ENCODE measurements at regions not wholly inside any gene's neighbourhood (a gene's known extent, or its start where the extent isn't known, plus 50 kb on each side); places are given as distances from the start of the nearest gene placed in this dataset.

DNA sequence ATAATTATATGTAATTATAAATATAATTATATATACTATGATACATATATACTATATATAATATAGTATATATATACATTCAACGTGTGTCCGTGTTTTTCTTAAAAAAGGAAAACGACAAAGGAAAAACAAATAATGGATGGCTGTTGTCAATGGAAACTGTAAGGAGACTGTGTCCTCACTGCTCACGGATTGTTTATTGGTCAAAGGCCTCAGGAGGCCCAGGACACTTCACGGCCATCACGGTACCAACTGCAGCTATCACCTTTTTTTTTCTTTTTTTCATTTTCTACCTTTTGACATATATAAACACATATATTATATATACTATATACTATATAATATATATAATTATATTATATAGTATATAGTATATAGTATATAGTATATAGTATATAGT, 113.4 kb downstream of the SPTSSA start:
- no peak for DNase-seq (ENCODE audit: low read depth)

GRCh38 chr14:34347683-34348082, 114.4 kb downstream of the SPTSSA start:
- no peak for DNase-seq (ENCODE audit: low read depth)

- no peak for DNase-seq (ENCODE audit: low read depth)
These were observed 116.1 kb downstream of the SPTSSA start for GRCh38 chr14:34345718-34346465.

- no peak for DNase-seq (ENCODE audit: low read depth)
These were observed 117.7 kb downstream of the SPTSSA start for GRCh38 chr14:34344318-34344717.

DNA sequence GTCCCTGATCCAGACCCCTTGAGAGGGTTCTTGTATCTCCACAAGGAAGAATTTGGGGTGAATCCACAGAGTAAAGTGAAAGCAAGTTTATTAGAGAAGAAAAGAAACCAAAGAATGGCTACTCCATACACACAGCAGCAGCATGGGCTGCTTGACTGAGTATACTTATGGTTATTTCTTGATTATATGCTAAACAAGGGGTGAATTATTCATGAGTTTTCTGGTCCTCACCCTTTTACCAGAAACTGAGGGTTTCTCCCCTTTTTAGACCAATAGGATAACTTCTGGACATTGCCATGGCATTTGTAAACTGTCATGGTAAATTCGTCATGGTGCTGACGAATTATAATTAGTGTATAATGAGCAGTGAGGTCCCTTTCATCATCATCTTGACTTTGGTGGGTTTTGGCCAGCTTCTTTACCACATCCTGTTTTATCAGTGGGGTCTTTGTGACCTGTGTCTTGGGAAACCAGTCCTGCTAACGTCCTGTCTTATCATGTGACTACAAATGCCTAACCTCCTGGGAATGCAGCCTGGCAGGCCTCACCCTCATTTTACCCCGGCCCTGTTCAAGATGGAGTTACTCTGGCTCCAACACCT, 121.9 kb downstream of the SPTSSA start:
- no peak for DNase-seq (ENCODE audit: low read depth)

DNA sequence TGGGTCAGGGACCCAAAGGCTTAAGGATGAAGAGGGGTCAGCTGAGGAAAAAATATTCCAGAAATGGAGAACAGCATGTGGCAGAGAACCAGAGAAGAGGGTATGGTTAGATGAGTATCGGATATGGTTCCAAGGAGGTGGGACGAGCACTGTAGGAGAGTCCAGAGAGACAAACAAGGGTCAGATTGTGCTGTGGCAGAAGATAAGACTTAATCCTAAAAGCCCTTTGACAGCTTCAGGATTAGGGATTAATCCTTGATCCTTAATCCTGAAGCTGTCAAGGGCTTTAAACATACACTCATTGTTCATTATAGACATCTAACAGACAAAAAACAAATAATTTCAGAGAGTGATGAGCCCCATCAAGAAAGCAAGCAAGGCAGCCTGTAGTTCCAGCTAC, 124.0 kb downstream of the SPTSSA start:
- DNase-seq (ENCODE audit: low read depth) = no peak

DNA sequence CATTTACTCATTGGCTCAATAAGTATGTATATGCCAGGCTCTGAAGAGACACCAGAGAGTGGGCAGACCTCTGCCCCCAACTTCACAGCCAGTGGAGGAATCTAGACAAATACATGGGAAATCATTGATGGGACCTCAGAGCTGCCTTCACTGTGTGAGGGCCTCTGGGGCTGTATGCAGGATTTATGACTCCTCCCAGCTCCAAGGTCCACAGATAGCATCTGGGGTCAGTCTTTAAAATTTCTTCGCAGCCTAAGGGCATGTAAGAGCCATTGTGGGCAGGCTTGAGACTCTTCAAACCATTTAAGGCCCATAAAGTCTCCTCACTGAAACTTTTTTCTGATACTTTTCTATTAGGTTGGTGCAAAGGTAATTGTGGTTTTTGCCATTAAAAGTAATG, 125.5 kb downstream of the SPTSSA start:
- no peak for DNase-seq (ENCODE audit: low read depth)

GRCh38 chr14:34335968-34336367, 126.1 kb downstream of the SPTSSA start:
- DNase-seq (ENCODE audit: low read depth) = no peak

- DNase-seq (ENCODE audit: low read depth) = no peak
These were observed 127.7 kb downstream of the SPTSSA start for GRCh38 chr14:34334329-34334728.

DNA sequence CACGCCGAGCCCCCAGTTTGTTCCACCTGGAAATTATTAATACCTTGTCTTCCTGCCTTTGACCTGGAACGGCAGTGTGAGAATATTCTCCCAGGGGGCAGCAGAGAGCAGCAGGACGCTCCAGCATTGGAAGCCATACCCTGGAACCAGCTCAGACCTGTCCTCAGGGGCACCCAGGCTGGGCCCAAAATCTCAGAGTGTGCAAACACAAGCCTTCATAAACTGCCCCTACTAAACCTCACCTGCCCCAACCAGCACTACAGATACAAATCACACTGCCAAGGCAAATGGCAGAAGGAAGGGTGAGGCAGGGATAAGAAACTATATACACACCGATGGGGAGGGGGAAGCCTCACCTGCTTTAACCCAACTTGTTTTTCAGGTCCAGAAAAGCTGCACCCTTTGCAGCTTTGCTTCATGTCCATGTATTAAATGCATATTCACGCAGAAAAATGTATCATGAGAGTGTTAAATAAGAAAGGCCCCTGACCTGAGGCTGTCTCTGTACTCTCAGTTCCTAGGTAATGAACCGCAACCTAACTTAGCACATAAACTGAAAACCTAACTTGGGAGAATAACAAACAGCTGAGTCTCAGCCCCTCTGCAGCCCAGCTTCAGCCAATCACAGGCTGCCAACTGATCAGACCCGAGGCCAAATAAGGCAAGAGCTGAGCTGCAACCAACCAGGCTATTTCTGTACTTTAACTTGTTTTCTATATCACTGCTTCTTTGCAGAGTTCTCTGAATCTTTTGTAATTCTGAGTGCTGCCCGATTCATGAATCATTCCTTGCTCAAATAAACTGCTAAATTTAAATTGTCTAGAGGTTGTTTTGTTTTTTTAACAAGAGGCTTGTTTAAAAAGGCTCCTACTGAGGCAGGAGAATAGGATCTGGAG, 130.1 kb downstream of the SPTSSA start:
- DNase-seq (ENCODE audit: low read depth) = peak; percentile 21

- DNase-seq (ENCODE audit: low read depth) = no peak
These were observed 131.2 kb downstream of the SPTSSA start for GRCh38 chr14:34330846-34331245.

DNA sequence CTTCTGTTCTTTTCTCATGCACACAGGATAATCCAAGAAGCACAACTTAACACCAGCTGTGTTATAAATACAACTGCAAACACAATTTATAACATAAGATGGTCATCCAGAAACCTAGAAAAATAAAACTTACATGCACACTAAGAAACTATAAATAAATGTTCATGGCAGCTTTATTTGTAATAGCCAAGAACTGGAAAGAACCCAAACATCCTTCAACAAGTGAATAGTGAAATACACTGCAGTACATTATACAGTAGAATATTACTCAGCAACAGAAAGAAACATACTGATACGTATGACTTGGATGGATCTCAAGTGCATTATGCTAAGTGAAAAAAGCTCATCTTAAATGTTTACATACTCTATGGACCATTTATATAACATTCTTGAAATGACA, 132.7 kb downstream of the SPTSSA start:
- no peak for DNase-seq (ENCODE audit: low read depth)

DNA sequence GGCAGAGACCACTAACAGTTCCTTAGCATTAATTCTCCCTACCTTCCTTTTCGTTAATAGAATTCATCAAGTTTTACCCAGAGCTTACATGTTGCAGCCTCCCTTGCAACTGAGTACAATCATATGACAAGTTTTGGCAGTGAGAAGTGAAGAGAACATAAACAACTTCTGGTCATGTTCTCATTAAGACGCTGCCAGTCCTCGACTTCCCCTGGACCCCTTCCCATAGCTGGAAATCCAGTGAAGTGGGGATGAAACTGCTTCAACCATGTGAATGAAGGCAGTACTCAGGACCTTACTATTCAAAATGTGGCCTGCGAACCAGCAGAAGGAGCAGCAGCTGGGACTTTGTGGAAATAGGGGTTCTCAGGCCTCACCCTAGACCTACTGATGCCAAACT, 133.9 kb downstream of the SPTSSA start:
- DNase-seq (ENCODE audit: low read depth) = no peak

DNA sequence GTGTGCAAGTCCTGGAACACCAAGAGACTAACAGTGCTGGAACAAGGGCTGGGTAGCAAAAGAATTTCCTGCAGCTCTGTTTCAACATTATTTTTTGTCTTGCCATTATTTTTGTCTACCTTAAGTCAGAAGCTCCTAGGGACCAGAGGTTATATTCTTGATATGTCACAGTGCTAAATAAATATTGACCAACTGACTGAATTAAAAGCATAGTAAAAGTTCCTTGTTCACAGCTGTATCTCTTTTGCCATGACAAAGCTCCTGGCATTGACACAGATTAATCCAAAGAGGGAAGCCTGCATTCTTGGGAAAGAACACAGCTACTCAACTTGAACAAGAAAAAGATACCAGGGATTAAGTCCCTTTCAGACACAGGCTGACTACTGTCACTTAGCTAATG, 136.5 kb downstream of the SPTSSA start:
- no peak for DNase-seq (ENCODE audit: low read depth)

- no peak for DNase-seq (ENCODE audit: low read depth)
These were observed 137.7 kb downstream of the SPTSSA start for GRCh38 chr14:34324363-34324795.

- DNase-seq (ENCODE audit: low read depth) = peak; percentile 47
These were observed 139.1 kb downstream of the SPTSSA start for GRCh38 chr14:34322940-34323418.

- DNase-seq (ENCODE audit: low read depth) = no peak
These were observed 142.9 kb downstream of the SPTSSA start for GRCh38 chr14:34319140-34319539.

DNA sequence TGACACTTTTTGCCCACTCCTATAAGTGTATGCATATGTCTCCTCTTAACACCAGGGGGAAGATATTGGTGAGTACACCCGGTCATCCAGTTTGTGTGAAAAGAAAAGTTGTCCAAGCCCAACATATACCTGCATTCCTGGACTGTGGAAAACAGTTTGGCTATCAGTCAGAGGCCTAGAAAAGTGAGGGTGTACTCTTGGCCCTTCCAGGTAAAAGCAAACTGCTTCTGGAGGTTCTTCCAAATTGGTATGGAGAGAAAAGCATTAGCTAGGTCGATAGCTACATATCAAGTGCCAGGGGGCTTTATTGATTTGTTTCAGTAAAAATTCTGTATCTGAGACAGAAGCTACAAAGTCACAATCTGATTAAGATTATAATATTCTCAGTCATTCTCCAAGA, 144.0 kb downstream of the SPTSSA start:
- DNase-seq (ENCODE audit: low read depth) = no peak

GRCh38 chr14:34310724-34311123, 151.3 kb downstream of the SPTSSA start:
- no peak for DNase-seq (ENCODE audit: low read depth)

DNA sequence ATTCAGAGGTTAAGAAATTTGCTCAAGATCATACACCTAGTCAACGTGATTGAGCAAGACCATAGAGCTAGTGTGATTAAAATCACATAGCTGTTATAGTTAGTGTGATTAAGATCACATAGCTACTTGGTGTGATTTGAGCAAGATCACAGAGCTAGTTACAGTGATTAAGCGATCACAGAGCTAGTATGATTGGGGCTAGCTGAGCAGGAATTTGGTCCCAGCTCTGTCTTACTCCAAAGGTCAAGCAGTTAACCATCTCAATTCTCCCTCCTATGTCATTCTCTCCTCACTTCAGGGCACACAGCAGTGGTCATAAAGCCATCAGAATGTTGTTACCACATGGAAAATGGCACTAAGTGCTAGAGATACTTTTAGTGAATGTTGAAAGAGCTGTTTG, 158.2 kb downstream of the SPTSSA start:
- no peak for DNase-seq (ENCODE audit: low read depth)

- DNase-seq (ENCODE audit: low read depth) = no peak
These were observed 159.4 kb downstream of the SPTSSA start for GRCh38 chr14:34302654-34303053.

- DNase-seq (ENCODE audit: low read depth) = no peak
These were observed 160.9 kb downstream of the SPTSSA start for GRCh38 chr14:34300882-34301734.
